Nephron (organoid): ENCODE measurements at regions not wholly inside any gene's neighbourhood (a gene's known extent, or its start where the extent isn't known, plus 50 kb on each side); places are given as distances from the start of the nearest gene placed in this dataset.

Source experiments
- H3K27ac Mint-ChIP-seq, 3 experiments: 2 replicates each; pipeline ENCODE4 v1.8.0; 2020; ENCODE audit warnings: mixed read lengths in 3 of 3, mild to moderate bottlenecking in 2 of 3, moderate library complexity in 1 of 3
- H3K27me3 Mint-ChIP-seq: 2 replicates; pipeline ENCODE4 v1.8.0; 2021; ENCODE audit warnings: low read depth, mild to moderate bottlenecking, moderate library complexity, mixed read lengths
- H3K36me3 Mint-ChIP-seq: 2 replicates; pipeline ENCODE4 v1.8.0; 2020; ENCODE audit warnings: low read depth, mixed read lengths
- H3K4me1 Mint-ChIP-seq: 2 replicates; pipeline ENCODE4 v1.8.0; 2020; ENCODE audit warnings: mixed read lengths
- H3K4me3 Mint-ChIP-seq, 3 experiments: 2 replicates each; pipeline ENCODE4 v1.8.0; 2020; ENCODE audit warnings: mild to moderate bottlenecking in 3 of 3, mixed read lengths in 3 of 3, moderate library complexity in 2 of 3
- H3K9me3 Mint-ChIP-seq: 2 replicates; pipeline ENCODE4 v1.8.0; 2020; ENCODE audit warnings: mixed read lengths
- TF ChIP-seq, protein P1 (sequence below), 3 experiments: fragments of 200-600 bp; sonication (generic); IDR thresholded peaks; one replicate each; pipeline ENCODE4 v1.5.0; 2021; ENCODE audit warnings: antibody characterized with exemption in 3 of 3; ENCODE audit not compliant: unreplicated experiment in 3 of 3

DNA sequence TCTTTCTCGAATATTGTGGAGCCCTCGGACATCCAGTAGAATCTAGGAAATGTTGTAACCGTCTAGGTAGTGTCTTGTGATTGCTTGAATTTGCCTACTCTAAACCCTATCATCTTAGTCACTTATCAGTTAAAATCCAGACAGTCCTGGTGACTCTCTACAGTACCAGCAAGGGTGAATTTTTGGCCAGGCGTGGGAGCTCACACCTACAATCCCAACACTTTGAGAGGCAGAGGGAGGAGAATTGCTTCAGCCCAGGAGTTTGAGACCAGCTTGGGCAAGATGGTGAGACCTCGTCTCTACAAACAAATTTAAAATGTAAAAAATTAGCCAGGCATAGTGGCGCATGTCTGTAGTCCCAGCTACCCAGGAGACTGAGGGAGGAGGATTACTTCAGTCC is 230.9 kb downstream of the CHRM3 start:
- Mint-ChIP-seq H3K4me3 (no peak overlapping the region), H3K27me3 (no peaks in the 10 kb centered on the region), H3K36me3 (peaks cover 2% of the 10 kb centered on the region)

DNA sequence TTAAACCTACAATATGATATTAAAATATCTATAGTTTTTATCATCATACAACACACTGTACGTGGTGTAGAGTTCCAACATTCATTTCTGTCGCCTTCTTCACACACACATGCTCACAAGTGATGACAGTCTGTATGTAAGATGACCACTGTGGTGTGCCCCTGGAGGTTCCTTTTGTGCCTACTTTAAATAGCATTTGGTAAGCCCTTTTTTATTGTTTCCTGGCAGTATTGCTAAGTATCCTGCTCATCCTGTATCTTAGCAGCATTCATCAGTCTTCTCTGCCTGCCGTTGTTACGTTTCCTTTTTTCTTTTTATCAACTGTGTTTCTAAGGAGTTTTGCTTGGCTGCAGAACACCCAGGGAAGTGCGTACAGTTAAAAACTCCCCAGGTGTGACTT is 231.4 kb downstream of the CHRM3 start:
- Mint-ChIP-seq H3K27ac (peak overlapping the region in 2 of 3 experiments; percentile 14 to 56), H3K4me1 (peaks cover 28% of the 10 kb centered on the region), H3K4me3 (no peak overlapping the region), H3K27me3 (no peaks in the 10 kb centered on the region), H3K36me3 (peaks cover 5% of the 10 kb centered on the region), H3K9me3 (peaks cover 13% of the 10 kb centered on the region)
- TF ChIP-seq, protein P1, sequence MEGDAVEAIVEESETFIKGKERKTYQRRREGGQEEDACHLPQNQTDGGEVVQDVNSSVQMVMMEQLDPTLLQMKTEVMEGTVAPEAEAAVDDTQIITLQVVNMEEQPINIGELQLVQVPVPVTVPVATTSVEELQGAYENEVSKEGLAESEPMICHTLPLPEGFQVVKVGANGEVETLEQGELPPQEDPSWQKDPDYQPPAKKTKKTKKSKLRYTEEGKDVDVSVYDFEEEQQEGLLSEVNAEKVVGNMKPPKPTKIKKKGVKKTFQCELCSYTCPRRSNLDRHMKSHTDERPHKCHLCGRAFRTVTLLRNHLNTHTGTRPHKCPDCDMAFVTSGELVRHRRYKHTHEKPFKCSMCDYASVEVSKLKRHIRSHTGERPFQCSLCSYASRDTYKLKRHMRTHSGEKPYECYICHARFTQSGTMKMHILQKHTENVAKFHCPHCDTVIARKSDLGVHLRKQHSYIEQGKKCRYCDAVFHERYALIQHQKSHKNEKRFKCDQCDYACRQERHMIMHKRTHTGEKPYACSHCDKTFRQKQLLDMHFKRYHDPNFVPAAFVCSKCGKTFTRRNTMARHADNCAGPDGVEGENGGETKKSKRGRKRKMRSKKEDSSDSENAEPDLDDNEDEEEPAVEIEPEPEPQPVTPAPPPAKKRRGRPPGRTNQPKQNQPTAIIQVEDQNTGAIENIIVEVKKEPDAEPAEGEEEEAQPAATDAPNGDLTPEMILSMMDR (IDR thresholded peaks at IDR 0.05; ENCODE audit: unreplicated experiment in 3 of 3), result no peak

More for the DNA sequence above, 230.9 kb downstream of the CHRM3 start:
- Mint-ChIP-seq H3K4me1 (peaks cover 31% of the 10 kb centered on the region), H3K27ac (peak overlapping the region; percentile 58 to 68 (median 68)), H3K9me3 (peaks cover 10% of the 10 kb centered on the region)
- TF ChIP-seq, protein P1 (IDR thresholded peaks at IDR 0.05; ENCODE audit: unreplicated experiment in 3 of 3), result no peak

DNA sequence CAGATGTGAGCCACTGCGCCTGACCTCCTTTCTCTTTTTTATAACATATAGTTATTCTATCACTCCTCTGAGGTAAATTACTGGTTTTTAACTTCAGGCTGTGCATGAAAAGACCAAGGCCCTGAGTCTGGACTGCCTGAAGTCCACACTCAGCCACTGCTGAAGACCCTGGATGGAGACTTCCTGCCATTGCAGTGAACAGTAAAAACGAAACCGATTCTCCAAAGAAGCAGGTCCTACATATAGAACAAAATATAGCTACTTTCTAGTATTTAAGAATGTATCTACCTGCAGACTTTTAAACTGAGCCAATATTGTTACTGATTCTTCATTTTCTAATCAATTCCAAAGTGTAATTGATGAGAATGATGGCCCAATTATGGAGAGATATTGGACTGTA is 232.8 kb downstream of the CHRM3 start:
- Mint-ChIP-seq H3K4me1 (peaks cover 27% of the 10 kb centered on the region), H3K27ac (no peak overlapping the region), H3K4me3 (no peak overlapping the region), H3K36me3 (peaks cover 5% of the 10 kb centered on the region), H3K27me3 (no peaks in the 10 kb centered on the region), H3K9me3 (peaks cover 13% of the 10 kb centered on the region)
- TF ChIP-seq, protein P1 (IDR thresholded peaks at IDR 0.05; ENCODE audit: unreplicated experiment in 3 of 3), result no peak

DNA sequence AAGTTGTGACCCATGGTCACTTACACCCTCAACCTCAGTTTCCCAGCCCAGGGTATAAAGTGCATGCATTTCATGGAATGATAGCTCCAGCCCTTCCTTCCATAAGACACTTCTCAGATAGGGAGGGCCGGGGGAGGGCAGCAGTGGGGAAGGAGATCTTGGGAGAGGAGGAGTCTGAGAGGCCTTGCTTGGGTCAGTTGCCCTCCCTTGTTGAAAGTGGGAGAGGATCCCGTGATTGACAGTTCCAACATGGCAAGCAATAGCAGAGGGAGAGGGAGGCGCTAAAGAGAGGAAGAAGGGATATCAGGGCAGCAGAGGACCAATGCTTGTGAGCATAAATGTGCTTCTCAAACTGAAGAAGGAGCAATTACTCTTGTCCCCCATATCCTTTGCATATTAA is 244.4 kb downstream of the CHRM3 start:
- Mint-ChIP-seq H3K9me3 (no peaks in the 10 kb centered on the region), H3K4me1 (no peaks in the 10 kb centered on the region), H3K4me3 (no peak overlapping the region), H3K27me3 (no peaks in the 10 kb centered on the region), H3K27ac (no peak overlapping the region), H3K36me3 (no peaks in the 10 kb centered on the region)
- TF ChIP-seq, protein P1 (IDR thresholded peaks at IDR 0.05; ENCODE audit: unreplicated experiment in 3 of 3), result no peak

DNA sequence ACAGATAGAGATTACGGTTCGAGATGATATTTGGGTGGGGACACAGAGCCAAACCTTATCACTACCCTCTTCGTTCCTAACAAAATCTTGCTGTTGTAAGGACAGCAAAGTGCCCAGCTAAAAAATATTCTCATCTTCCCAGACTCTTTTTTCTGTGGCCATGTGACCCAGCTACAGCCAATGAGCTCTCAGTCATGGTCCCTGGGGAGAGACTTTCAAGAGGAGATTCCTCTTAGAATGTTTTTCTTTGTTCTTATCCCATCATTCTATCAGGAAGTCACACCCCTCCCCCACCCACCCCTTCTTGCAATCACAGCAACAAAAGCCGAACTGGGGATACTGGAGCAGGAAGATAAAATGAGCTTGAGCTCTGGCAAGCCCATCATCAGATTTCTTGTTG is 247.1 kb downstream of the CHRM3 start:
- no peak overlapping the region for H3K27ac Mint-ChIP-seq
- peaks cover 4% of the 10 kb centered on the region for H3K9me3 Mint-ChIP-seq
- H3K4me1 Mint-ChIP-seq, result no peaks in the 10 kb centered on the region
- no peak overlapping the region for H3K4me3 Mint-ChIP-seq
- H3K36me3 Mint-ChIP-seq, result no peaks in the 10 kb centered on the region
- H3K27me3 Mint-ChIP-seq, result no peaks in the 10 kb centered on the region
- TF ChIP-seq, protein P1 (IDR thresholded peaks at IDR 0.05; ENCODE audit: unreplicated experiment in 3 of 3), result no peak

DNA sequence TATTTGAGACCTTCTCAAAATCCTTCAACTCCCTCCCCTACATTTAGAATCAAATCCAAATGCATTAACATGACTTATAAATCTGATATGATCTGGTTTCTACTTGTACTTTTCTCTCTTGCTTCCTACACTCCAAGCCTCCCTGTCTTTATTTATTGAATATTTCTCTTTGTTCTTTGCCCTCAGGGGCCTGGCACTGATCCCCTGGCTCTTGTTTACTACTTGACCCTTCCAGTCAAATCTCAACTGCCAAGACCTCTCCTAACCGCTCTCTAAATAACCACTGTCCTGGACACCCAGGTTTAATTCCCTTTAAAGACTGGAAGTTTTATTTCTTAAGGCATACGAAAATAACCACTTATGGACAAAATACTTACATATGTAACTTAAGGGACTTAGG is 248.9 kb downstream of the CHRM3 start:
- H3K36me3 Mint-ChIP-seq, result no peaks in the 10 kb centered on the region
- TF ChIP-seq, protein P1 (IDR thresholded peaks at IDR 0.05; ENCODE audit: unreplicated experiment in 3 of 3), result no peak
- H3K4me3 Mint-ChIP-seq, result no peak overlapping the region
- no peaks in the 10 kb centered on the region for H3K27me3 Mint-ChIP-seq
- no peak overlapping the region for H3K27ac Mint-ChIP-seq
- H3K4me1 Mint-ChIP-seq, result no peaks in the 10 kb centered on the region
- peaks cover 4% of the 10 kb centered on the region for H3K9me3 Mint-ChIP-seq
